ENCODE measurements at regions not wholly inside any gene's neighbourhood (a gene's known extent, or its start where the extent isn't known, plus 50 kb on each side); places are given as distances from the start of the nearest gene placed in this dataset.
"Not testable (repeated sequence)": the region's sequence is repeated elsewhere in the genome, so short reads cannot be mapped to it uniquely, and the experiment has no call there.

- Histone ChIP-seq H3K36me3 (no peaks in the 10 kb centered on the region), H3K4me3 (no peak overlapping the region), H3K27ac (no peak overlapping the region), H3K4me1 (no peaks in the 10 kb centered on the region), H3K9me3 (no peaks in the 10 kb centered on the region), H3K27me3 (no peaks in the 10 kb centered on the region), H3K9ac (ENCODE audit: low read depth in 2 of 2, low read length in 2 of 2) (no peak overlapping the region)
- intact Hi-C loops (cut with DNase I) = no loop called here
- TF ChIP-seq, protein P1, sequence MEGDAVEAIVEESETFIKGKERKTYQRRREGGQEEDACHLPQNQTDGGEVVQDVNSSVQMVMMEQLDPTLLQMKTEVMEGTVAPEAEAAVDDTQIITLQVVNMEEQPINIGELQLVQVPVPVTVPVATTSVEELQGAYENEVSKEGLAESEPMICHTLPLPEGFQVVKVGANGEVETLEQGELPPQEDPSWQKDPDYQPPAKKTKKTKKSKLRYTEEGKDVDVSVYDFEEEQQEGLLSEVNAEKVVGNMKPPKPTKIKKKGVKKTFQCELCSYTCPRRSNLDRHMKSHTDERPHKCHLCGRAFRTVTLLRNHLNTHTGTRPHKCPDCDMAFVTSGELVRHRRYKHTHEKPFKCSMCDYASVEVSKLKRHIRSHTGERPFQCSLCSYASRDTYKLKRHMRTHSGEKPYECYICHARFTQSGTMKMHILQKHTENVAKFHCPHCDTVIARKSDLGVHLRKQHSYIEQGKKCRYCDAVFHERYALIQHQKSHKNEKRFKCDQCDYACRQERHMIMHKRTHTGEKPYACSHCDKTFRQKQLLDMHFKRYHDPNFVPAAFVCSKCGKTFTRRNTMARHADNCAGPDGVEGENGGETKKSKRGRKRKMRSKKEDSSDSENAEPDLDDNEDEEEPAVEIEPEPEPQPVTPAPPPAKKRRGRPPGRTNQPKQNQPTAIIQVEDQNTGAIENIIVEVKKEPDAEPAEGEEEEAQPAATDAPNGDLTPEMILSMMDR (IDR thresholded peaks at IDR 0.05) = no peak
- DNase-seq = no peak
Measured at GRCh38 chr1:157311730-157312081, 173.5 kb upstream of the ETV3 start.

- DNase-seq; H3K4me3 ChIP-seq; H3K27me3 ChIP-seq; intact Hi-C loops (cut with DNase I); H3K9ac ChIP-seq (ENCODE audit: low read depth in 2 of 2, low read length in 2 of 2); H3K9me3 ChIP-seq; H3K36me3 ChIP-seq; H3K27ac ChIP-seq; H3K4me1 ChIP-seq: not testable (repeated sequence)
- TF ChIP-seq, protein P1 (IDR thresholded peaks at IDR 0.05) = peak; percentile 21
Measured at GRCh38 chr1:157310805-157311729, 172.9 kb upstream of the ETV3 start.

- H3K27me3 ChIP-seq = no peaks in the 10 kb centered on the region
- TF ChIP-seq, protein P1 (IDR thresholded peaks at IDR 0.05) = no peak
- no peak overlapping the region for H3K9ac ChIP-seq (ENCODE audit: low read depth in 2 of 2, low read length in 2 of 2)
- intact Hi-C loops (cut with DNase I) = no loop called here
- no peaks in the 10 kb centered on the region for H3K4me1 ChIP-seq
- no peaks in the 10 kb centered on the region for H3K9me3 ChIP-seq
- H3K27ac ChIP-seq = no peak overlapping the region
- no peaks in the 10 kb centered on the region for H3K36me3 ChIP-seq
- no peak for DNase-seq
- H3K4me3 ChIP-seq = no peak overlapping the region
Measured at GRCh38 chr1:157310401-157310800, 172.2 kb upstream of the ETV3 start.

DNA sequence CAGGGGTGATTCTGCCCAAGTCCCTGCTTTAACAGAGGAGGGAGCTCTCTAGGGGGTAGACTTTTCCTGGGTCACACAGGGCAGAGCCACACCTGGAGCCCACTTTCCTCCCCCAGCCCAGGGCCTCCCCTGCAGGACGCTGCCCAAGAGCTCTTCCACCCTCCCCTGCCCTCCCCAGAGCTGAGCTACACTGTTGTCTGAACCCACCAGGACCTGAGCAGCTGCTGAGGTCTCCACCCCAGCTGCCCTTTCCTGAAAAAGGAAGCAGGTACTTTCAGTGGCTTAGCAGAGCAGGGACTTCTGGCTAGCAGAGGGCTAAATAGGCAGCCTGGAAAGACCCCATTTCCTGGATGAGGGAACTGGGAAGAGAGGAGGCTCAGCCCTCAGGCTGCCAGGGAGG lies 169.3 kb upstream of the ETV3 start:
- Histone ChIP-seq H3K9ac (ENCODE audit: low read depth in 2 of 2, low read length in 2 of 2) (no peak overlapping the region), H3K27me3 (no peaks in the 10 kb centered on the region), H3K36me3 (no peaks in the 10 kb centered on the region), H3K9me3 (no peaks in the 10 kb centered on the region), H3K27ac (no peak overlapping the region), H3K4me1 (no peaks in the 10 kb centered on the region), H3K4me3 (no peak overlapping the region)
- TF ChIP-seq, protein P1 (IDR thresholded peaks at IDR 0.05) = no peak
- intact Hi-C loops (cut with DNase I) = no loop called here
- no peak for DNase-seq

GRCh38 chr1:157306896-157307295 lies 168.7 kb upstream of the ETV3 start:
- TF ChIP-seq, protein P1 (IDR thresholded peaks at IDR 0.05) = no peak
- DNase-seq = no peak
- intact Hi-C loops (cut with DNase I) = no loop called here

More at GRCh38 chr1:157306896-157307295, 168.7 kb upstream of the ETV3 start:
- no peak overlapping the region for H3K9ac ChIP-seq (ENCODE audit: low read depth in 2 of 2, low read length in 2 of 2)
- H3K27ac ChIP-seq = no peak overlapping the region
- H3K36me3 ChIP-seq = no peaks in the 10 kb centered on the region
- no peak overlapping the region for H3K4me3 ChIP-seq
- no peaks in the 10 kb centered on the region for H3K4me1 ChIP-seq
- no peaks in the 10 kb centered on the region for H3K9me3 ChIP-seq
- no peaks in the 10 kb centered on the region for H3K27me3 ChIP-seq
